Mucosa of rectum (tissue), 2 donors: ENCODE measurements at regions not wholly inside any gene's neighbourhood (a gene's known extent, or its start where the extent isn't known, plus 50 kb on each side); places are given as distances from the start of the nearest gene placed in this dataset.

Experiments used
- H3K27ac ChIP-seq, 2 donors: one replicate each; pipeline ENCODE4 v1.7.0; 2013; ENCODE audit warnings: inconsistent platforms in 2 of 2, low read depth in 2 of 2, low read length in 2 of 2
- H3K27me3 ChIP-seq, 2 donors: one replicate each; pipeline ENCODE4 v1.7.0; 2013; ENCODE audit warnings: low read length in 2 of 2; ENCODE audit not compliant: control insufficient read depth in 2 of 2, insufficient read depth in 2 of 2
- H3K36me3 ChIP-seq, 2 donors: one replicate each; pipeline ENCODE4 v1.7.0; 2013; ENCODE audit warnings: low read length in 2 of 2; ENCODE audit not compliant: control insufficient read depth in 2 of 2, insufficient read depth in 2 of 2
- H3K4me1 ChIP-seq, 2 donors: one replicate each; pipeline ENCODE4 v1.7.0; 2013; ENCODE audit warnings: low read length in 2 of 2, mild to moderate bottlenecking in 1 of 2; ENCODE audit not compliant: control insufficient read depth in 2 of 2, insufficient read depth in 2 of 2
- H3K4me3 ChIP-seq, 2 donors: one replicate each; pipeline ENCODE4 v1.7.0; 2013; ENCODE audit warnings: low read length in 2 of 2
- H3K9ac ChIP-seq, 2 donors: one replicate each; pipeline ENCODE4 v1.7.0; 2013; ENCODE audit warnings: low read length in 2 of 2, low read depth in 1 of 2, mild to moderate bottlenecking in 1 of 2
- H3K9me3 ChIP-seq, 2 donors: one replicate each; pipeline ENCODE4 v1.7.0; 2013; ENCODE audit warnings: low read length in 2 of 2; ENCODE audit not compliant: control insufficient read depth in 2 of 2
- donor health status: healthy.
- donor health status: Normal muscosa, but diverticular disease.

DNA sequence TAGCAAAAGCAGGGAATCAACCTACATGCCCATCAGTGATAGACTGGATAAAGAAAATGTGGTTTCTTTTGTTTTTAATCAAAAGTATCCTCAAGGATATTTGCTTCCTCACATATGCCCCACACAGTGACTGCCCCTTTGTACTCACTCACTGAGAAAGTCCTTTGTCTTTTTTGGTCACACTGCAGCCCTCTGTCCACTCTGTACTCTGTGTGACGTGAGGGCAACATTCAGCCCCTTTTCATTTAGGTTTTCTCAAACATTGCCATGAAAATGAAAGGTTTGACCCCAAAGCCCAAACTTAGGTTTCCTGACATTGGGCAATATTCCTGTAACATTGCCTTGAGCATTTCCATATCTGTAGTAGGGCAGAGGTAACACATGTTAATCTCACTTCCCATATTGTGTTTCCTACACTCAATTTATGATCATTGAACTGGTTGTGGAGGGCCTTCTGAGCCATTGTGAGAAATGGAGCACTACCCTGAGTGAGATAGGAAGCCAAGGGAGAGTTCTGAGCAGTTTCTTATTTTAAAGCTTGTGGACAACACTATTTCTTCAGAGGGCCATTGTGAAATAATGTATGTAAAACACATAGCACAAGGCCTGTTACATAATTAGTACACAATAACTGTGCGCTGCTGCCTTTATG lies 501.9 kb upstream of the C1orf87 start:
- Histone ChIP-seq H3K27me3 (no peaks in the 10 kb centered on the region), H3K4me1 (no peaks in the 10 kb centered on the region), H3K27ac (no peak overlapping the region)

DNA sequence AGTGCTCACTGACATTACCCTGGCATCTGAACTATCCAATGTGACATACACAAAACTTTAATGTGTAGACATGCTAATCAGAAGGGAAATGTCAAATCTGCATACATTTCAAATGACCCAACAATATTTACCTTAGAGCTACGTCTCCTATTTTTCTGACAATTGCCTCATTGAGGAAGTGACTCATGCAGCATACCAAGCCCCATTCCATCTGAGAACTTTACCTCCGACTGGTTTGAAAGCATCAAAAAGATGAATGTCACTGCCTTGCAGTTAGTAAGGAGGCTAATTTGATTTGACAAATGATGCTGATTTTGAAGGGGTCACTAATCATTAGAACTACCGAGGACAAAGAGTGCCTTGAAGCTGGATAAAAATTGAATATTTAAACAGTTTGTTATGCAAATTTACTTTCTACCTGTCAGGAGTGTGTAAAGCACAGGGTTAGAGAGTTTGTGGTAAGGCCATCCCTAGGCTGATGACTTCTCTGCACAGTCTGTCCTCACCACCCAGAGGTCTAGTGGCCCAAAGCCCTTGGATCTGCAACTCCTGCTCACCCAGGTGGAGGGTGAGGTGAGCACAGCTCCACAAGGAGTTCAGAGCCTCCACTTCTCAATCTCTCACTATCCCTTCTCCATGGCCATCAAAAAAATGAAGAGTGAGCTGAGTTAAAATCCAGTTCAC lies 500.3 kb upstream of the C1orf87 start:
- no peak overlapping the region for H3K9ac ChIP-seq
- H3K9me3 ChIP-seq: no peaks in the 10 kb centered on the region
- no peak overlapping the region for H3K4me3 ChIP-seq
- no peak overlapping the region for H3K27ac ChIP-seq
- no peaks in the 10 kb centered on the region for H3K36me3 ChIP-seq
- H3K4me1 ChIP-seq: no peaks in the 10 kb centered on the region
- no peaks in the 10 kb centered on the region for H3K27me3 ChIP-seq

More for the DNA sequence above, 501.9 kb upstream of the C1orf87 start:
- H3K9me3 ChIP-seq: no peaks in the 10 kb centered on the region
- H3K4me3 ChIP-seq: no peak overlapping the region
- H3K36me3 ChIP-seq: no peaks in the 10 kb centered on the region
- H3K9ac ChIP-seq: no peak overlapping the region

DNA sequence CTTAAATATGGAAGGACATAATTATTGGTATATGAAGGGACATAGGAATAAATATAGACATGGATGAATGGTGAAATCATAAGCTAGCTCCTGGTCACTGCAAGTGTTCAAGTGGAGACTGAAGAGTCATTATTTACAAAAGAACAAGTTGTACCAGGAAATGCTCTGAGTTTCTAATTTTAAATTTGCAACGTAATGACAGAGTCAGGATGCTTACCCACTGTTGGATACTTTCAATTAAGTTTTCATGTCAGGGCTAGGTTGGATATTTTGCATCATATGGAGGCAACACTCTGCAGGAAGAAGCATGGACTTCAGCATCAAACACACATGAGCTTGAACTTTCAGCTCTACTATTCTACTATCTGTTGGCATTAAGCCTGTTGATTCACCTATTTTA lies 499.6 kb upstream of the C1orf87 start:
- Histone ChIP-seq H3K27me3 (no peaks in the 10 kb centered on the region), H3K4me3 (no peak overlapping the region), H3K4me1 (no peaks in the 10 kb centered on the region), H3K9me3 (no peaks in the 10 kb centered on the region), H3K9ac (no peak overlapping the region), H3K36me3 (no peaks in the 10 kb centered on the region), H3K27ac (no peak overlapping the region)

DNA sequence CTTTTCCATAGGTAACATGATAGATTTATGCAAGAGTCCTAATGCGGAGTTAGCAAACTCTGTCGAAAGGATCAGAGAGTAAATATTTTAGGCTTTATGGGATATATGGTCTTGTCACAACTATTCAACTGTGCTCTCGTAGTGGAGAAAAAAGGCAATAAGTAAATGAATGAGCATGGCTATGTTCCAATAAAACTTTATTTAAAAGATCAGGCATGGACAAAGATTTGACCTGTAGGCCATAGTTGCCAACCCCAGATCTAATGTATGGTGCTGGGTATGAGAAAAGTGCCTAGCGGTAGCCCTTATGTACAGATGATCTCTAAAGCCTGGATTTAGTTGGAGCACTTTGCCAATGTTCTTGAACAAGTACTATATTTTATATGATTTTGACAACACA lies 498.8 kb upstream of the C1orf87 start:
- H3K36me3 ChIP-seq: no peaks in the 10 kb centered on the region
- no peaks in the 10 kb centered on the region for H3K9me3 ChIP-seq
- no peak overlapping the region for H3K27ac ChIP-seq
- H3K4me1 ChIP-seq: no peaks in the 10 kb centered on the region
- no peaks in the 10 kb centered on the region for H3K27me3 ChIP-seq
- no peak overlapping the region for H3K4me3 ChIP-seq
- no peak overlapping the region for H3K9ac ChIP-seq

DNA sequence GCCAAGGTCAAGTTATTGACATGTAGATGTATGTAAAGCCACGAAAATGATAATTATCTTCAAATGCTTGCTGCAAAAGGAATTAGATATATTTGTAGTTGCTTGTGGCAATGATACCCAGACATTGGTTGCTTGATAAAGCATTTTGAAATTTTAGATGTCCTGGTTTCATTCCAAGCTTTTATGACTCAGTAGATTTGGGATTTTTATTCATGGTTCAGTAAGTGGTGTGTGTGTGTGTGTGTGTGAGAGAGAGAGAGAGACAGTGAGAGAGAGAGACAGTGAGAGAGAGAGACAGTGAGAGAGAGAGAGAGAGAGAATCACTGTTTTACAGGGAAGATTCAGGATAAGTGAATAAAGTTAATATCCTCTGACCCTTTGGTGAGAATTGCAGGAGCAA lies 498.2 kb upstream of the C1orf87 start:
- no peaks in the 10 kb centered on the region for H3K27me3 ChIP-seq
- no peaks in the 10 kb centered on the region for H3K9me3 ChIP-seq
- H3K4me3 ChIP-seq: no peak overlapping the region
- H3K36me3 ChIP-seq: no peaks in the 10 kb centered on the region
- H3K9ac ChIP-seq: no peak overlapping the region
- no peak overlapping the region for H3K27ac ChIP-seq
- H3K4me1 ChIP-seq: no peaks in the 10 kb centered on the region

DNA sequence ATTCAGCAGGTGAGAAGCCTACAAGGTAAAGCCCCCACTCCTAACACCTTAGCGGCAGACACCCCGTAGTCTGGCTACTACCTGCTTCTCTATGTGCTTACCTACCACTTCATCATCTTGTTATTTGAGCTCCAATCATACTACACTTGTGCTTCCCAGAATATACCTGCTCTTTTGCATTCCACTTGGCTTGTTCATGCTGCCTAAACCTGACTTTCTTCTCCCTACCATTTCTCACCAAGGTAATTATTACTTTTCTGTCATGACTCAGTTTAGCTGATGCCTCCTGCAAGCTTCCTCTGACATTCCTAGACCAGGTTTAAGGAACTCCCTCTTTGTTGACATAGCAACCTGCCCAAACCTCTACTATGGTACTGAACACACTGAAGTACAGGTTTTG lies 495.6 kb upstream of the C1orf87 start:
- no peaks in the 10 kb centered on the region for H3K9me3 ChIP-seq
- H3K27me3 ChIP-seq: no peaks in the 10 kb centered on the region
- H3K27ac ChIP-seq: no peak overlapping the region

DNA sequence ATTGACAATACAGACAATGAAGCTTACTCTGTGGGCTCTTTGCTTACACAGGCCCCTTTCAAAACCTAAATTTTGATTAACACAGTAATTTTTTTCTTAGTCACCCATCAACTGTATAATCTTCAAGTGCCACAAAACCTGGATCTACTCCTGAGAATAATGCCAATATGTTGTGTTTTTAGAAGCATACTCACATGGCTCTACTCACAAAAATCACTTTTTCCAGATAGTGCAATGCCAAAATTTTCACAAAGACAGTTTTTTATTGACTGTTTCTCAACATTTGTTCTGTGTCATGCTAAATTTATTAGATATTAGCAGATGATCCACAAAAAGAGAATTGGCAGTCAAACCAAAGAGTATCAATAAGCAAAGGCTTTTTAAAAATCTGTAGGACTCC lies 493.7 kb upstream of the C1orf87 start:
- Histone ChIP-seq H3K9me3 (no peaks in the 10 kb centered on the region), H3K9ac (no peak overlapping the region), H3K36me3 (no peaks in the 10 kb centered on the region), H3K4me3 (no peak overlapping the region), H3K4me1 (no peaks in the 10 kb centered on the region), H3K27ac (no peak overlapping the region), H3K27me3 (no peaks in the 10 kb centered on the region)

More for the DNA sequence above, 495.6 kb upstream of the C1orf87 start:
- H3K4me1 ChIP-seq: no peaks in the 10 kb centered on the region
- no peak overlapping the region for H3K9ac ChIP-seq
- H3K36me3 ChIP-seq: no peaks in the 10 kb centered on the region
- H3K4me3 ChIP-seq: no peak overlapping the region

DNA sequence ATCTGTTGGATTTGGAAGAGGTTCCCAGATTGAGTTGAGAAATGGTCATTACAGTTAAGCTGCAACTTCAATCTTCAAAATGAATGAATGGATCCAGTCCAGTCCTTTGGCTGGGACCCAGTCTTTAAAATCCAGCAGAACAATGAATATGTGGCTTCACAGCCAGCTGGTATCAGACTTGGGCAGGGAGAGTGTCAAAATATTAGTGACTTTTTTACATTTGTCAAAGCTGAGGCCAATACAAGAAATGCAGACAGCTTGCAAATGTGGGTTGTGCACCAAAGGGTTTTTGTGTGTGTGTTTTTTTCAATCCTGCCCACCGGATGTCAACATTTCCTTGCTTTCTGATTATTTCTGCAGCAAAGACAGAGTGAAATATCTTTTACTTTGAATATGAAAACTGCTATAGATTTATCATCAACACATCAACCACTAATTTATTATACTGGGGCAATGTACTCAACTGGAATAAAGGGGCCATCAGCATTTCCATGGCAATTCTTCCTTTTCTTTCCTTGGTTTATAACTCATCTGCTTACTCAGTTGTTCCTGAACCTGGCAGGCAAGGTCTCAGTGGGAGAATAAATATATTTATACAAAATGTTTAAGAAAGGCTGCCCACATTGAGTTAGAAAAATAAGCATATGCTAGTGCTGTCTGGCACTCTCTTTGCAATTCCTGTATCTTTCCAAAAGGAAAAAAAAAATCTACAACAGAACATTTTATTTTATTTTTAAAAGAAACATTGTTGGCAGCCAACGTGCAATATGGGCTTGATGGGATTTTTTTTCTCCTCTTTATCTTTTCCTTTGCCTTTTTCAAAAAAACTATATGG lies 491.6 kb upstream of the C1orf87 start:
- H3K27me3 ChIP-seq: no peaks in the 10 kb centered on the region
- no peak overlapping the region for H3K27ac ChIP-seq
- H3K9ac ChIP-seq: no peak overlapping the region
- no peaks in the 10 kb centered on the region for H3K36me3 ChIP-seq
- no peaks in the 10 kb centered on the region for H3K4me1 ChIP-seq
- no peaks in the 10 kb centered on the region for H3K9me3 ChIP-seq
- H3K4me3 ChIP-seq: no peak overlapping the region

DNA sequence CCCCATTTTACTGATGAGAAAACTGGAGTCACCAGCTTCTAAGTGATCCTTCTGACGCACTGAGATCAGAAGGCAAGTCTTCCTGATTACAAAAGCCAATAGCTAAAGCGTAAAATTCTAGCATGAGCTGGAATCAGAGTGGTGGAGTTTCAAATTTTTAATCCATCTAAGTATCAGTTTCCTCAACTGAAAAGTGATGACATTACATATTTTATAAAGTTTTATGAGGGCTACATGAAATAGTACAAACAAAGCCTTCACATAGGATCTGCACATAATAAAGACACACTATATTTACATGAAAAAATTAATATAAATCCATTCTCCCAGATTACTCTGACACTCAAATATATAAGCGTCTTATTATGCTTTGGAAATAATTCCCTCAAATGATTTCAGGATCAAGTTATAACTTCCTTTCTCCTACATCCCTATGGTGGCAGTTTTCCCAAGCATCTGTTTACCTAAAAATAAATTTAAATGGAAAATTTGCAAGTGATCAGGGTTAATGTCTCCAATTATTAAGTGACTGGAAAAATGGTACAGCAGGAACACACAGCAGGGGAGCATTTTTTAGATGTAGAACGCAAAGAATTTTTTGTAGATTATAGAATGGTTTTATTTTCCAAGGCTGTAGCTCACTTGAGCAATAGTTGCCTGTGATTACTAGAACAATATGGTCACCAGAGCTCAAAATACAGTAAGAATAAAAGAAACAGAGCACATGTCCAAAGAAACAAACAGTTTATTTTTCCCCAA lies 490.4 kb upstream of the C1orf87 start:
- H3K9me3 ChIP-seq: no peaks in the 10 kb centered on the region
- H3K27me3 ChIP-seq: no peaks in the 10 kb centered on the region
- H3K27ac ChIP-seq: no peak overlapping the region
- no peak overlapping the region for H3K9ac ChIP-seq
- no peaks in the 10 kb centered on the region for H3K4me1 ChIP-seq
- H3K4me3 ChIP-seq: no peak overlapping the region
- no peaks in the 10 kb centered on the region for H3K36me3 ChIP-seq

DNA sequence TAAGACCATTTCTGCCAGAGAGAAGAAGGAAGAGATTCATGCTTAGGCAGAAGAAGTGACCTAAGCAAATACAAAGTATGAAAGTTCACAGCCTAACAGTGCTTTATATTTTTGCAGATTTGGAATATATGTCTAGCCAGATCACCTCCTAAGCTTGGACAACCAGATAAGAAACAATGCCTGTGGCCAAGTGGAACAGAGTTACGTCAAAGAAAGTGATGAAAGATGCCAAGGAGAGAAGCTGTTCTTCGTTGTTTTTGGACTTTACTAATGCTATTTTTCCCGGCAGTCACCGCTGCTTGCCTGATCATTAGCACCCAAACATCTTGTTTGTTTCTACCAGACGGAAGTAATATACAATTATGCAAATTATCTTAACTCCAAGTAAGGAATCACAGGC lies 489.2 kb upstream of the C1orf87 start:
- no peak overlapping the region for H3K27ac ChIP-seq
- H3K27me3 ChIP-seq: no peaks in the 10 kb centered on the region
- no peak overlapping the region for H3K4me3 ChIP-seq
- H3K9me3 ChIP-seq: no peaks in the 10 kb centered on the region
- H3K9ac ChIP-seq: no peak overlapping the region
- no peaks in the 10 kb centered on the region for H3K4me1 ChIP-seq
- H3K36me3 ChIP-seq: no peaks in the 10 kb centered on the region
